Endothelial cell of umbilical vein (primary cell): ENCODE measurements at regions not wholly inside any gene's neighbourhood (a gene's known extent, or its start where the extent isn't known, plus 50 kb on each side); places are given as distances from the start of the nearest gene placed in this dataset.

Experiments
- BruUV-seq: library from RNA; stranded (reverse); fragments of 400-500 nt; replicated peaks from 2 replicates; lab custom pipeline; 2021; lab: Mats Ljungman, UMichigan
- CTCF ChIA-PET: fragments of 300-600, 350-600 bp; sonication (Branson Sonifier 250); formaldehyde crosslinking; loops from one replicate; lab custom pipeline; 2021; ENCODE audit warnings: antibody characterized with exemption, inconsistent platforms; lab: Charles Lee
- POLR2A ChIA-PET: fragments of 300-600, 350-600 bp; sonication (Branson Sonifier 250); formaldehyde crosslinking; loops from one replicate; lab custom pipeline; 2021; ENCODE audit warnings: antibody characterized with exemption, inconsistent platforms; lab: Charles Lee
- DNase-seq: peaks from one replicate; pipeline ENCODE4 v3.0.0-alpha.2; 2011; ENCODE audit warnings: low read depth, low spot score
- FAIRE-seq: peaks from 2 replicates; lab custom pipeline; 2011; peaks lifted over from hg19 to GRCh38; lab: Jason Lieb, UNC
- H2AFZ ChIP-seq: 2 replicates; pipeline ENCODE4 v1.6.0; 2012; ENCODE audit warnings: low read depth, low read length, control low read depth, inconsistent platforms
- H3K27ac ChIP-seq: 2 replicates; pipeline ENCODE4 v1.5.1; 2011; ENCODE audit warnings: low read depth, mild to moderate bottlenecking, control low read depth, low read length, moderate library complexity; ENCODE audit not compliant: insufficient read depth
- H3K27me3 ChIP-seq, 2 experiments: 2 replicates each; pipeline versions ENCODE4 v1.6.0 to v1.6.1; 2011; ENCODE audit warnings: low read length in 2 of 2, mixed read lengths in 1 of 2; ENCODE audit not compliant: control insufficient read depth in 2 of 2, insufficient read depth in 2 of 2
- H3K36me3 ChIP-seq, 2 experiments: 2 replicates in 1 of 2; 3 replicates in 1 of 2; pipeline ENCODE4 v1.5.1; 2011; ENCODE audit warnings: low read length in 2 of 2, mild to moderate bottlenecking in 1 of 2, moderate library complexity in 1 of 2; ENCODE audit not compliant: control insufficient read depth in 2 of 2, insufficient read depth in 2 of 2; ENCODE audit errors: extremely low read depth in 1 of 2
- H3K4me1 ChIP-seq: 3 replicates; pipeline ENCODE4 v1.5.1; 2011; ENCODE audit warnings: mild to moderate bottlenecking, low read length; ENCODE audit not compliant: control insufficient read depth, insufficient read depth; ENCODE audit errors: extremely low read depth
- H3K4me2 ChIP-seq: 2 replicates; pipeline ENCODE4 v1.6.1; 2011; ENCODE audit warnings: low read length, control low read depth, mixed read lengths; ENCODE audit not compliant: insufficient read depth
- H3K4me3 ChIP-seq, 3 experiments: fragments of 200-600 bp in 1 of 3; sonication (generic), shearing (Covaris generic) in 1 of 3; replicated peaks in 1 of 3; 2 replicates each; pipeline ENCODE4 v1.5.1; 2011 to 2016; ENCODE audit warnings: control low read depth in 3 of 3, low read length in 3 of 3, mild to moderate bottlenecking in 2 of 3, inconsistent platforms in 1 of 3, low read depth in 1 of 3, moderate library complexity in 1 of 3; ENCODE audit not compliant: insufficient read depth in 1 of 3
- H3K79me2 ChIP-seq: 2 replicates; pipeline ENCODE4 v1.6.0; 2012; ENCODE audit warnings: low read length, inconsistent platforms; ENCODE audit not compliant: control insufficient read depth, insufficient read depth
- H3K9ac ChIP-seq: replicated peaks from 2 replicates; pipeline ENCODE3; 2011; ENCODE audit warnings: low read length, control low read depth; ENCODE audit not compliant: insufficient read depth; ENCODE audit errors: extremely low read depth
- H3K9me1 ChIP-seq: replicated peaks from 3 replicates; pipeline ENCODE4 v1.6.0; 2011; ENCODE audit warnings: mild to moderate bottlenecking, low read length; ENCODE audit not compliant: control insufficient read depth, insufficient read depth; ENCODE audit errors: extremely low read depth
- H3K9me3 ChIP-seq: replicated peaks from 2 replicates; pipeline ENCODE4 v1.5.1; 2012; ENCODE audit warnings: low read length, inconsistent platforms; ENCODE audit not compliant: control insufficient read depth, insufficient read depth
- H4K20me1 ChIP-seq: replicated peaks from 2 replicates; pipeline ENCODE3; 2011; ENCODE audit warnings: mild to moderate bottlenecking, low read length; ENCODE audit not compliant: control insufficient read depth, insufficient read depth; ENCODE audit errors: extremely low read depth
- EZH2 ChIP-seq: IDR thresholded peaks from 2 replicates; pipeline ENCODE4 v1.6.1; 2012; ENCODE audit warnings: borderline replicate concordance, low read depth, mild to moderate bottlenecking, moderate library complexity, low read length, inconsistent platforms; ENCODE audit not compliant: severe bottlenecking
- FOS ChIP-seq: IDR thresholded peaks from 2 replicates; pipeline ENCODE4 v1.6.1; 2011; ENCODE audit warnings: mild to moderate bottlenecking, low read length, moderate library complexity, borderline replicate concordance; ENCODE audit not compliant: insufficient read depth
- GATA2 ChIP-seq: IDR thresholded peaks from 2 replicates; pipeline ENCODE4 v1.7.0; 2011; ENCODE audit warnings: low read depth, mild to moderate bottlenecking, moderate library complexity, mixed read lengths, low read length; ENCODE audit not compliant: insufficient read length, insufficient read depth
- JUN ChIP-seq: IDR thresholded peaks from 2 replicates; pipeline ENCODE4 v1.6.1; 2011; ENCODE audit warnings: borderline replicate concordance, low read depth; ENCODE audit not compliant: insufficient read length, insufficient read depth
- MYC ChIP-seq: IDR thresholded peaks from one replicate; pipeline ENCODE4 v1.6.1; 2011; ENCODE audit warnings: mild to moderate bottlenecking, low read depth, low read length
- POLR2A ChIP-seq: IDR thresholded peaks from 2 replicates; pipeline ENCODE4 v1.6.1; 2012; ENCODE audit warnings: low read depth, mild to moderate bottlenecking, control low read depth, low read length
- POLR2AphosphoS5 ChIP-seq: IDR thresholded peaks from 2 replicates; pipeline ENCODE4 v1.6.1; 2012; ENCODE audit warnings: low read depth, mild to moderate bottlenecking, control low read depth, low read length, moderate library complexity; ENCODE audit not compliant: insufficient read depth
- dilution Hi-C: fragments of 300-500 bp; cut with MboI; formaldehyde crosslinking; loops from one replicate; pipeline ENCODE4 v1.15.0; 2019; ENCODE audit warnings: low sequenced_read_pairs; ENCODE audit not compliant: extremely low pct_ligation_motif_present
- intact Hi-C: fragments of 100-400 bp; cut with micrococcal nuclease; formaldehyde crosslinking; loops from one replicate; pipeline ENCODE4 v1.10.0; 2022
- TF ChIP-seq, protein P1 (sequence below): IDR thresholded peaks from 2 replicates; pipeline ENCODE4 v1.6.1; 2011; ENCODE audit not compliant: insufficient read depth, insufficient read length
- TF ChIP-seq, protein P2 (sequence below), 2 donors: IDR thresholded peaks; 1 replicate in 1 of 2; 2 replicates in 1 of 2; pipeline ENCODE4 v1.5.1; 2011; ENCODE audit warnings: low read length in 2 of 2, mild to moderate bottlenecking in 2 of 2, moderate library complexity in 2 of 2, control low read depth in 1 of 2, inconsistent platforms in 1 of 2, low read depth in 1 of 2; ENCODE audit not compliant: insufficient read depth in 1 of 2; ENCODE audit errors: extremely low read depth in 1 of 2

DNA sequence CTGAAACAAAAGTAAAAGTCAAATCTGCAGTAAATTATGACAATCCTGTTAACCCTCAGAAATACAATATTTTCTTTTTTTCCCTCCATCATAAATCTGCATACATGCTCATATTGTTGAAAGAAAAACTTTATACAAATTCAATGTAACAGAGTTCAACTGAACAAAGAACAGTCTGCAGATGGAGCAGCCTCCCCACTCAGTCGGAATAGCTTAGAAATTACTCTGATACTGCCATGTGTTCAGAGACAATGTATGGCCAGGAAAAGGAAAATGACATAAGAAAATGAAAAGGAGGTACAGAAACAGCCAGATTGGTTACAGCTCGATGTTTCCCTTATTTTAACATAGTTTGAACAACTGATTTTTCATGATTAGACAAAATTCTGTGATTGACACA lies 651.9 kb upstream of the COBL start:
- H4K20me1 ChIP-seq, result no peaks in the 10 kb centered on the region

More for the DNA sequence above, 651.9 kb upstream of the COBL start:
- Histone ChIP-seq H3K9me1 (no peaks in the 10 kb centered on the region), H3K9ac (no peak overlapping the region), H3K79me2 (no peaks in the 10 kb centered on the region), H3K4me2 (no peak overlapping the region), H3K27me3 (no peaks in the 10 kb centered on the region), H3K4me1 (no peaks in the 10 kb centered on the region), H3K9me3 (no peaks in the 10 kb centered on the region), H3K27ac (no peak overlapping the region), H3K36me3 (no peaks in the 10 kb centered on the region), H3K4me3 (no peak overlapping the region), H2AFZ (no peak overlapping the region)
- dilution Hi-C loops (no loop called here), intact Hi-C loops (no loop called here)
- FAIRE-seq (no peak), DNase-seq (no peak)
- TF ChIP-seq GATA2 (no peak), EZH2 (no peak), POLR2A (no peak), FOS (no peak), POLR2AphosphoS5 (no peak), MYC (no peak), JUN (no peak)
- TF ChIP-seq, protein P1, sequence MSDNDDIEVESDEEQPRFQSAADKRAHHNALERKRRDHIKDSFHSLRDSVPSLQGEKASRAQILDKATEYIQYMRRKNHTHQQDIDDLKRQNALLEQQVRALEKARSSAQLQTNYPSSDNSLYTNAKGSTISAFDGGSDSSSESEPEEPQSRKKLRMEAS, result no peak
- TF ChIP-seq, protein P2, sequence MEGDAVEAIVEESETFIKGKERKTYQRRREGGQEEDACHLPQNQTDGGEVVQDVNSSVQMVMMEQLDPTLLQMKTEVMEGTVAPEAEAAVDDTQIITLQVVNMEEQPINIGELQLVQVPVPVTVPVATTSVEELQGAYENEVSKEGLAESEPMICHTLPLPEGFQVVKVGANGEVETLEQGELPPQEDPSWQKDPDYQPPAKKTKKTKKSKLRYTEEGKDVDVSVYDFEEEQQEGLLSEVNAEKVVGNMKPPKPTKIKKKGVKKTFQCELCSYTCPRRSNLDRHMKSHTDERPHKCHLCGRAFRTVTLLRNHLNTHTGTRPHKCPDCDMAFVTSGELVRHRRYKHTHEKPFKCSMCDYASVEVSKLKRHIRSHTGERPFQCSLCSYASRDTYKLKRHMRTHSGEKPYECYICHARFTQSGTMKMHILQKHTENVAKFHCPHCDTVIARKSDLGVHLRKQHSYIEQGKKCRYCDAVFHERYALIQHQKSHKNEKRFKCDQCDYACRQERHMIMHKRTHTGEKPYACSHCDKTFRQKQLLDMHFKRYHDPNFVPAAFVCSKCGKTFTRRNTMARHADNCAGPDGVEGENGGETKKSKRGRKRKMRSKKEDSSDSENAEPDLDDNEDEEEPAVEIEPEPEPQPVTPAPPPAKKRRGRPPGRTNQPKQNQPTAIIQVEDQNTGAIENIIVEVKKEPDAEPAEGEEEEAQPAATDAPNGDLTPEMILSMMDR (IDR thresholded peaks at IDR 0.05; ENCODE audit: extremely low read depth in 1 of 2, insufficient read depth in 1 of 2, low read depth in 1 of 2, low read length in 2 of 2), result no peak
- no TSS peak for BruUV-seq
- CTCF ChIA-PET, result no interaction called here
- POLR2A ChIA-PET, result no interaction called here
